ENCODE measurements at regions not wholly inside any gene's neighbourhood (a gene's known extent, or its start where the extent isn't known, plus 50 kb on each side); places are given as distances from the start of the nearest gene placed in this dataset.
"Not testable (repeated sequence)": the region's sequence is repeated elsewhere in the genome, so short reads cannot be mapped to it uniquely, and the experiment has no call there.

- not testable (repeated sequence) for H3K4me1 ChIP-seq (ENCODE audit: control insufficient read depth, insufficient read depth, low read length); H3K27ac ChIP-seq (ENCODE audit: low read length); H3K27me3 ChIP-seq (ENCODE audit: control insufficient read depth in 1 of 2, insufficient read depth in 2 of 2, low read length in 2 of 2); H3K9ac ChIP-seq (ENCODE audit: low read length in 2 of 2); H3K4me3 ChIP-seq (ENCODE audit: low read length in 2 of 2); H3K36me3 ChIP-seq (ENCODE audit: control insufficient read depth in 2 of 2, insufficient read depth in 2 of 2, low read length in 2 of 2); H3K9me3 ChIP-seq (ENCODE audit: control insufficient read depth in 2 of 2, low read length in 2 of 2)
Observed at GRCh38 chr15:22519213-22519612, 60.5 kb downstream of the GOLGA6L22 start.

- not testable (repeated sequence) for H3K36me3 ChIP-seq (ENCODE audit: control insufficient read depth in 2 of 2, insufficient read depth in 2 of 2, low read length in 2 of 2); H3K27me3 ChIP-seq (ENCODE audit: control insufficient read depth in 1 of 2, insufficient read depth in 2 of 2, low read length in 2 of 2); H3K9me3 ChIP-seq (ENCODE audit: control insufficient read depth in 2 of 2, low read length in 2 of 2); H3K9ac ChIP-seq (ENCODE audit: low read length in 2 of 2); H3K27ac ChIP-seq (ENCODE audit: low read length); H3K4me3 ChIP-seq (ENCODE audit: low read length in 2 of 2); H3K4me1 ChIP-seq (ENCODE audit: control insufficient read depth, insufficient read depth, low read length)
Observed at GRCh38 chr15:22526537-22526936, 67.8 kb downstream of the GOLGA6L22 start.

GRCh38 chr15:22527016-22527415 is 68.3 kb downstream of the GOLGA6L22 start:
- not testable (repeated sequence) for H3K4me1 ChIP-seq (ENCODE audit: control insufficient read depth, insufficient read depth, low read length); H3K36me3 ChIP-seq (ENCODE audit: control insufficient read depth in 2 of 2, insufficient read depth in 2 of 2, low read length in 2 of 2); H3K27ac ChIP-seq (ENCODE audit: low read length); H3K4me3 ChIP-seq (ENCODE audit: low read length in 2 of 2); H3K27me3 ChIP-seq (ENCODE audit: control insufficient read depth in 1 of 2, insufficient read depth in 2 of 2, low read length in 2 of 2); H3K9ac ChIP-seq (ENCODE audit: low read length in 2 of 2); H3K9me3 ChIP-seq (ENCODE audit: control insufficient read depth in 2 of 2, low read length in 2 of 2)

GRCh38 chr15:22529200-22529599 is 70.5 kb downstream of the GOLGA6L22 start:
- H3K9me3 ChIP-seq (ENCODE audit: control insufficient read depth in 2 of 2, low read length in 2 of 2); H3K36me3 ChIP-seq (ENCODE audit: control insufficient read depth in 2 of 2, insufficient read depth in 2 of 2, low read length in 2 of 2); H3K27ac ChIP-seq (ENCODE audit: low read length); H3K4me3 ChIP-seq (ENCODE audit: low read length in 2 of 2); H3K9ac ChIP-seq (ENCODE audit: low read length in 2 of 2); H3K27me3 ChIP-seq (ENCODE audit: control insufficient read depth in 1 of 2, insufficient read depth in 2 of 2, low read length in 2 of 2); H3K4me1 ChIP-seq (ENCODE audit: control insufficient read depth, insufficient read depth, low read length): not testable (repeated sequence)

GRCh38 chr15:22559701-22560100 is 101.0 kb downstream of the GOLGA6L22 start:
- not testable (repeated sequence) for H3K9me3 ChIP-seq (ENCODE audit: control insufficient read depth in 2 of 2, low read length in 2 of 2); H3K36me3 ChIP-seq (ENCODE audit: control insufficient read depth in 2 of 2, insufficient read depth in 2 of 2, low read length in 2 of 2); H3K9ac ChIP-seq (ENCODE audit: low read length in 2 of 2); H3K27me3 ChIP-seq (ENCODE audit: control insufficient read depth in 1 of 2, insufficient read depth in 2 of 2, low read length in 2 of 2); H3K4me3 ChIP-seq (ENCODE audit: low read length in 2 of 2); H3K27ac ChIP-seq (ENCODE audit: low read length); H3K4me1 ChIP-seq (ENCODE audit: control insufficient read depth, insufficient read depth, low read length)

- H3K9ac ChIP-seq (ENCODE audit: low read length in 2 of 2); H3K36me3 ChIP-seq (ENCODE audit: control insufficient read depth in 2 of 2, insufficient read depth in 2 of 2, low read length in 2 of 2); H3K9me3 ChIP-seq (ENCODE audit: control insufficient read depth in 2 of 2, low read length in 2 of 2); H3K4me3 ChIP-seq (ENCODE audit: low read length in 2 of 2); H3K4me1 ChIP-seq (ENCODE audit: control insufficient read depth, insufficient read depth, low read length); H3K27ac ChIP-seq (ENCODE audit: low read length); H3K27me3 ChIP-seq (ENCODE audit: control insufficient read depth in 1 of 2, insufficient read depth in 2 of 2, low read length in 2 of 2): not testable (repeated sequence)
Observed at GRCh38 chr15:22561716-22562115, 103.0 kb downstream of the GOLGA6L22 start.

GRCh38 chr15:22566510-22566909 is 107.8 kb downstream of the GOLGA6L22 start:
- not testable (repeated sequence) for H3K9me3 ChIP-seq (ENCODE audit: control insufficient read depth in 2 of 2, low read length in 2 of 2); H3K27me3 ChIP-seq (ENCODE audit: control insufficient read depth in 1 of 2, insufficient read depth in 2 of 2, low read length in 2 of 2); H3K9ac ChIP-seq (ENCODE audit: low read length in 2 of 2); H3K36me3 ChIP-seq (ENCODE audit: control insufficient read depth in 2 of 2, insufficient read depth in 2 of 2, low read length in 2 of 2); H3K4me1 ChIP-seq (ENCODE audit: control insufficient read depth, insufficient read depth, low read length); H3K27ac ChIP-seq (ENCODE audit: low read length); H3K4me3 ChIP-seq (ENCODE audit: low read length in 2 of 2)

- H3K36me3 ChIP-seq (ENCODE audit: control insufficient read depth in 2 of 2, insufficient read depth in 2 of 2, low read length in 2 of 2), result not testable (repeated sequence)
Observed at GRCh38 chr15:22569486-22569885, 110.8 kb downstream of the GOLGA6L22 start.

GRCh38 chr15:22572152-22572735 is 113.5 kb downstream of the GOLGA6L22 start:
- not testable (repeated sequence) for H3K9me3 ChIP-seq (ENCODE audit: control insufficient read depth in 2 of 2, low read length in 2 of 2); H3K27ac ChIP-seq (ENCODE audit: low read length); H3K36me3 ChIP-seq (ENCODE audit: control insufficient read depth in 2 of 2, insufficient read depth in 2 of 2, low read length in 2 of 2); H3K4me3 ChIP-seq (ENCODE audit: low read length in 2 of 2); H3K4me1 ChIP-seq (ENCODE audit: control insufficient read depth, insufficient read depth, low read length); H3K9ac ChIP-seq (ENCODE audit: low read length in 2 of 2); H3K27me3 ChIP-seq (ENCODE audit: control insufficient read depth in 1 of 2, insufficient read depth in 2 of 2, low read length in 2 of 2)

More at GRCh38 chr15:22569486-22569885, 110.8 kb downstream of the GOLGA6L22 start:
- not testable (repeated sequence) for H3K4me1 ChIP-seq (ENCODE audit: control insufficient read depth, insufficient read depth, low read length); H3K9ac ChIP-seq (ENCODE audit: low read length in 2 of 2); H3K9me3 ChIP-seq (ENCODE audit: control insufficient read depth in 2 of 2, low read length in 2 of 2); H3K27me3 ChIP-seq (ENCODE audit: control insufficient read depth in 1 of 2, insufficient read depth in 2 of 2, low read length in 2 of 2); H3K4me3 ChIP-seq (ENCODE audit: low read length in 2 of 2); H3K27ac ChIP-seq (ENCODE audit: low read length)

- H3K27ac ChIP-seq (ENCODE audit: low read length), result not testable (repeated sequence)
Observed at GRCh38 chr15:22572792-22573191, 114.1 kb downstream of the GOLGA6L22 start.

GRCh38 chr15:22577828-22578227 is 119.1 kb downstream of the GOLGA6L22 start:
- not testable (repeated sequence) for H3K9me3 ChIP-seq (ENCODE audit: control insufficient read depth in 2 of 2, low read length in 2 of 2); H3K27ac ChIP-seq (ENCODE audit: low read length); H3K27me3 ChIP-seq (ENCODE audit: control insufficient read depth in 1 of 2, insufficient read depth in 2 of 2, low read length in 2 of 2); H3K9ac ChIP-seq (ENCODE audit: low read length in 2 of 2); H3K36me3 ChIP-seq (ENCODE audit: control insufficient read depth in 2 of 2, insufficient read depth in 2 of 2, low read length in 2 of 2); H3K4me1 ChIP-seq (ENCODE audit: control insufficient read depth, insufficient read depth, low read length); H3K4me3 ChIP-seq (ENCODE audit: low read length in 2 of 2)

More at GRCh38 chr15:22572792-22573191, 114.1 kb downstream of the GOLGA6L22 start:
- H3K4me1 ChIP-seq (ENCODE audit: control insufficient read depth, insufficient read depth, low read length); H3K9ac ChIP-seq (ENCODE audit: low read length in 2 of 2); H3K9me3 ChIP-seq (ENCODE audit: control insufficient read depth in 2 of 2, low read length in 2 of 2); H3K4me3 ChIP-seq (ENCODE audit: low read length in 2 of 2); H3K36me3 ChIP-seq (ENCODE audit: control insufficient read depth in 2 of 2, insufficient read depth in 2 of 2, low read length in 2 of 2); H3K27me3 ChIP-seq (ENCODE audit: control insufficient read depth in 1 of 2, insufficient read depth in 2 of 2, low read length in 2 of 2): not testable (repeated sequence)

Measured in stomach smooth muscle (tissue), 2 donors.